ENCODE measurements at regions not wholly inside any gene's neighbourhood (a gene's known extent, or its start where the extent isn't known, plus 50 kb on each side); places are given as distances from the start of the nearest gene placed in this dataset.
"Not testable (repeated sequence)": the region's sequence is repeated elsewhere in the genome, so short reads cannot be mapped to it uniquely, and the experiment has no call there.

DNA sequence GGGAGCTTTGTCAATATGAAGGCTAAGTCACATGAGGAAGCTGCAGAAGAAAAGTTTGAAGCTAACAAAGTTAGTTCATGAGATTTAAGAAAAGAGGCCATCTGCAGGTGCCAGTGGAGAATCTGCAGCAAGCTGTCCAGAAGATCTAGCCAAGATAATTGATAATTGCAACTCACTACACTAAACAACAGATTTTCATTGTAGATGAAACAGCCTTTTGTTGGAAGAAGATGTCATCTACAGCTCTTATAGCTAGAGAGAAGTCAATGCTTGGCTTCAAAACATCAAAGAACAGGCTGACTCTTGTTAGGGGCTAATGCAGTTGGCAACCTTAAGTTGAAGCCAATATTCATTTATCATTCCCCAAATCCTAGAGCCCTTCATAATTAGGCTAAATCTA is 83.7 kb downstream of the RIN2 start:
- Histone ChIP-seq H3K9me3 (ENCODE audit: insufficient read depth, low read length) (no peaks in the 10 kb centered on the region), H3K9ac (ENCODE audit: low read length) (no peak overlapping the region), H3K36me3 (replicated peaks; ENCODE audit: low read depth, low read length) (no peaks in the 10 kb centered on the region), H3K4me1 (ENCODE audit: low read length) (no peaks in the 10 kb centered on the region), H3K4me3 (ENCODE audit: low read length) (no peak overlapping the region), H3K79me2 (ENCODE audit: low read length) (no peaks in the 10 kb centered on the region), H3K4me2 (ENCODE audit: low read length) (no peak overlapping the region), H2AFZ (ENCODE audit: low read depth, low read length) (no peak overlapping the region), H3K27ac (ENCODE audit: low read length) (no peak overlapping the region), H3K27me3 (ENCODE audit: low read depth, low read length) (peaks cover 60% of the 10 kb centered on the region), H4K20me1 (ENCODE audit: insufficient read depth, low read length) (no peaks in the 10 kb centered on the region)
- TF ChIP-seq, protein P1, sequence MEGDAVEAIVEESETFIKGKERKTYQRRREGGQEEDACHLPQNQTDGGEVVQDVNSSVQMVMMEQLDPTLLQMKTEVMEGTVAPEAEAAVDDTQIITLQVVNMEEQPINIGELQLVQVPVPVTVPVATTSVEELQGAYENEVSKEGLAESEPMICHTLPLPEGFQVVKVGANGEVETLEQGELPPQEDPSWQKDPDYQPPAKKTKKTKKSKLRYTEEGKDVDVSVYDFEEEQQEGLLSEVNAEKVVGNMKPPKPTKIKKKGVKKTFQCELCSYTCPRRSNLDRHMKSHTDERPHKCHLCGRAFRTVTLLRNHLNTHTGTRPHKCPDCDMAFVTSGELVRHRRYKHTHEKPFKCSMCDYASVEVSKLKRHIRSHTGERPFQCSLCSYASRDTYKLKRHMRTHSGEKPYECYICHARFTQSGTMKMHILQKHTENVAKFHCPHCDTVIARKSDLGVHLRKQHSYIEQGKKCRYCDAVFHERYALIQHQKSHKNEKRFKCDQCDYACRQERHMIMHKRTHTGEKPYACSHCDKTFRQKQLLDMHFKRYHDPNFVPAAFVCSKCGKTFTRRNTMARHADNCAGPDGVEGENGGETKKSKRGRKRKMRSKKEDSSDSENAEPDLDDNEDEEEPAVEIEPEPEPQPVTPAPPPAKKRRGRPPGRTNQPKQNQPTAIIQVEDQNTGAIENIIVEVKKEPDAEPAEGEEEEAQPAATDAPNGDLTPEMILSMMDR (IDR thresholded peaks at IDR 0.05; ENCODE audit: low read depth, low read length): no peak
- no peak for TF ChIP-seq EZH2phosphoT487 (IDR thresholded peaks at IDR 0.05; ENCODE audit: low read depth)

DNA sequence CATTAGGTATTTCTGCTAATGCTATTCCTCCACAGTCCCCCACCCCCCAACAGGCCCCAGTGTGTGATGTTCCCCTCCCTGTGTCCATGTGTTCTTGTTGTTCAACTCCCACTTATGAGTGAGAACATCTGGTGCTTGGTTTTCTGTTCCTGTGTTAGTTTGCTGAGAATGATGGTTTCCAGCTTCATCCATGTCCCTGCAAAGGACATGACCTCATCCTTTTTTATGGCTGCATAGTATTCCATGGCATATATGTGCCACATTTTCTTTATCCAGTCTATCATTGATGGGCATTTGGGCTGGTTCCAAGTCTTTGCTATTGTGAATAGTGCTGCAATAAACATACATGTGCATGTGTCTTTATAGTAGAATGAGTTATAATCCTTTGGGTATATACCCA is 86.8 kb downstream of the RIN2 start:
- H4K20me1 ChIP-seq (ENCODE audit: insufficient read depth, low read length); H3K36me3 ChIP-seq (replicated peaks; ENCODE audit: low read depth, low read length); H3K9me3 ChIP-seq (ENCODE audit: insufficient read depth, low read length): not testable (repeated sequence)

DNA sequence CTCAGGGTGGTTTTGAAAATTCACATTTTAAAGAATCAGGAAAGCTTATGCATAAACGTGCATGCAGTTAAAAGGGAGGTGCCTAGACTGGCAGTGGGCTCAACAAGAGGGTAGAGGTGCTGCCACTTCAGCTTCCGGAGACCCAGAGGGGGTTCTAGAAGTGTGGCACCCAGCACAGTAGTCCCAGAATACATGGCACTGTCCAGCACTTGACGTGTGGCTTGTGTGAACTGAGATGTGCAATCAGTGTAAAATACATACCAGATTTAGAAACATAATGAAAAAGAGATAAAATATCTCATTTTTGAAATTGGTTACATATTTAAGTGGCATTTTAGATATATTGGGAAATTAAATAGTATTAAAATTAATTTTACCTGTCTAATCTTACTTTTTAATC is 89.3 kb downstream of the RIN2 start:
- H3K27ac ChIP-seq (ENCODE audit: low read length): no peak overlapping the region
- H3K79me2 ChIP-seq (ENCODE audit: low read length): no peaks in the 10 kb centered on the region
- H3K4me2 ChIP-seq (ENCODE audit: low read length): no peak overlapping the region
- H3K9ac ChIP-seq (ENCODE audit: low read length): no peak overlapping the region
- H2AFZ ChIP-seq (ENCODE audit: low read depth, low read length): no peak overlapping the region
- H3K4me3 ChIP-seq (ENCODE audit: low read length): no peak overlapping the region
- H3K27me3 ChIP-seq (ENCODE audit: low read depth, low read length): peaks cover 46% of the 10 kb centered on the region
- TF ChIP-seq, protein P1 (IDR thresholded peaks at IDR 0.05; ENCODE audit: low read depth, low read length): no peak
- no peak for TF ChIP-seq EZH2phosphoT487 (IDR thresholded peaks at IDR 0.05; ENCODE audit: low read depth)
- H3K36me3 ChIP-seq (replicated peaks; ENCODE audit: low read depth, low read length): no peaks in the 10 kb centered on the region
- H4K20me1 ChIP-seq (ENCODE audit: insufficient read depth, low read length): no peaks in the 10 kb centered on the region
- no peaks in the 10 kb centered on the region for H3K9me3 ChIP-seq (ENCODE audit: insufficient read depth, low read length)
- H3K4me1 ChIP-seq (ENCODE audit: low read length): no peaks in the 10 kb centered on the region

More for the DNA sequence above, 86.8 kb downstream of the RIN2 start:
- not testable (repeated sequence) for H3K4me3 ChIP-seq (ENCODE audit: low read length); H3K4me1 ChIP-seq (ENCODE audit: low read length); H3K9ac ChIP-seq (ENCODE audit: low read length); H3K79me2 ChIP-seq (ENCODE audit: low read length); H3K27ac ChIP-seq (ENCODE audit: low read length); H2AFZ ChIP-seq (ENCODE audit: low read depth, low read length); H3K4me2 ChIP-seq (ENCODE audit: low read length)
- peaks cover 55% of the 10 kb centered on the region for H3K27me3 ChIP-seq (ENCODE audit: low read depth, low read length)

DNA sequence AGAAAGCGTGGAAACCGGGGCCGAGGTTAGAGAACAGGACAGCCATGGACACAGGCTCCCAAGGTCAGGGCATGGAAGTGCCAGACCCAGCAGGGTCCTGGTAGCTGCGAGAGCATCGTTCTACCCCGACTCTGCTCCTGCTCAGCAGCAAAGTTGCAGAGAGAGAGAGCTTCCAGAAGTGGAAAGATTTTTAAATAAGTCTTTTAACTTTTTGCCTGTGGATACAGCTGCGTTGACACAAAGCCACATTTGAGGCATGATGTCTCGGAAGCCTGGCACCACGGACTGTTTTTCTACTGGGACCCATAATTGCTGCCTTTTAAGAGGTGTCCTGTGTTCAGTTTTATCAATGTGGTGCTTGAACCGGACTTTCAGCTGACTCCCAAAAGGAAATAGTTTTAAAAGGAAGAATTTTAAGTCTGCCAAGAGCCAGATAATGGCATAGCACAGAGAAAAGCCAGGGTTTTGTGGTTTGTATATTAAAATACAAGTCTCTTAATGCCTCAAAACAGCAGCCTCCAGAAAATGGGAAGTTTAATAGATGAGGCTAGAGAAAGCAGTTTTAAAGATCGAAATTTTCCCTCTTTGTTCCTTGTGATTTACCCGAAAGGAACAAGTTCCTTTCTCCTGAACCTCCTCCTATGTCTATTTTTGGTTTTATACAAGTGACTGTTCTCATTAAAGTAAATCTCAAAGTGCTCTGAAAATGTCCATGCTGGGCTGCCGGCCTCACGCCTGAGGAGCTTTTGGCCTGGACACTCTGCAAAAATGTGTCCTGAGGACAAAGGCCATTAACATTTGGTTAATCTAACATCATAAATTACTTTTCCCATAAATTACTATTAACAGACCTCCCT is 91.5 kb downstream of the RIN2 start:
- TF ChIP-seq EZH2phosphoT487 (IDR thresholded peaks at IDR 0.05; ENCODE audit: low read depth): no peak
- TF ChIP-seq, protein P1 (IDR thresholded peaks at IDR 0.05; ENCODE audit: low read depth, low read length): no peak
- H3K4me1 ChIP-seq (ENCODE audit: low read length): no peaks in the 10 kb centered on the region
- no peaks in the 10 kb centered on the region for H4K20me1 ChIP-seq (ENCODE audit: insufficient read depth, low read length)
- no peaks in the 10 kb centered on the region for H3K79me2 ChIP-seq (ENCODE audit: low read length)
- H2AFZ ChIP-seq (ENCODE audit: low read depth, low read length): no peak overlapping the region
- H3K27me3 ChIP-seq (ENCODE audit: low read depth, low read length): peaks cover 33% of the 10 kb centered on the region
- no peak overlapping the region for H3K4me3 ChIP-seq (ENCODE audit: low read length)
- no peaks in the 10 kb centered on the region for H3K9me3 ChIP-seq (ENCODE audit: insufficient read depth, low read length)
- H3K36me3 ChIP-seq (replicated peaks; ENCODE audit: low read depth, low read length): no peaks in the 10 kb centered on the region
- no peak overlapping the region for H3K4me2 ChIP-seq (ENCODE audit: low read length)
- no peak overlapping the region for H3K9ac ChIP-seq (ENCODE audit: low read length)
- H3K27ac ChIP-seq (ENCODE audit: low read length): no peak overlapping the region
